NCI-H2171 treated with DMSO at 0.1 percent for 48 hours (cell line): ENCODE measurements at regions not wholly inside any gene's neighbourhood (a gene's known extent, or its start where the extent isn't known, plus 50 kb on each side); places are given as distances from the start of the nearest gene placed in this dataset.

ENCODE experiments used
- DNase-seq: peaks from one replicate; lab custom pipeline; 2025; lab: John Stamatoyannopoulos, UW

- DNase-seq = no peak
Observed at GRCh38 chr3:117128133-117128532, 418.6 kb downstream of the TUSC7 start.

- no peak for DNase-seq
Observed at GRCh38 chr3:117128872-117129271, 419.3 kb downstream of the TUSC7 start.

GRCh38 chr3:117129516-117129915, 419.9 kb downstream of the TUSC7 start:
- DNase-seq = no peak

GRCh38 chr3:117130222-117130621, 420.6 kb downstream of the TUSC7 start:
- no peak for DNase-seq

DNA sequence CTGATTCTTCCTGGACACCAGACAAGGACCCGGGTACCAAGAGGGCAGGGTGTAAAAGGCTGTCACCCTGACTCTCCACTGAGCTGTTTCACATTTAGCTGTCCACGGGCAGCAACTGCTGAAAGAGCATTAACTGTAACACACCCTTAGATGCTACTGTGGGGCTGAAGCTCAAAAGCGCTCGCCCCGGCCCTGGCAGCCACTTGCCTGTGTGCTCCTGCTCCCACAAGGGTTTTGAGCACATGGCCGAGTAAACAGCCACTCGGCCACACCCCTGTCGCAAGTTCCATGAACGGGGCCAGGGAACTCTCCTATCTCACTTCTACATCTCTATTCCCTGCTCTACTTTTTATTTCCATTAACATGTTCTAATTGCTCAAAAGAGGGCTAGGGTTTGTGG, 421.7 kb downstream of the TUSC7 start:
- no peak for DNase-seq

GRCh38 chr3:117133066-117133465, 423.5 kb downstream of the TUSC7 start:
- no peak for DNase-seq

- no peak for DNase-seq
Observed at GRCh38 chr3:117135207-117135606, 425.6 kb downstream of the TUSC7 start.

GRCh38 chr3:117136003-117136402, 426.4 kb downstream of the TUSC7 start:
- no peak for DNase-seq

GRCh38 chr3:117137065-117137464, 427.5 kb downstream of the TUSC7 start:
- DNase-seq = no peak

- no peak for DNase-seq
Observed at GRCh38 chr3:117139681-117140080, 430.1 kb downstream of the TUSC7 start.

DNA sequence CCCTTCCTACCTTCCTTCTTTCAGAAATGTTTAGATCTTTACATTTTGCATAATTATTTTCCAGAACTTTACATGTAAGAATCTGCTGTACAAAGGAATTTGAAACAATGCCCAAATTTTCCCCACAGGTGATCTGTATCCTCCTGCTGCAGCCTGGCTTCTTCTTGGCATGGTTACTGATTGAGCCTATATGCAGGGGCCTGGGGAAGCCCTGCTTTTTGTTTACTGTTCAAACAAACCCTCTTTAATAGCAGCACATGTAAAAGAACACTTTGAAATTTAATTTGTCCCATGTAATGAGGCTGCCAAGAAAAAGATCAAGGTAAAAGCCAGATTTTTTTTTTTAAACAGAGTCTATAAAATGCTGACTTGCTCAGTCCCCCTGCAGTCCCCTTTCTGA, 432.2 kb downstream of the TUSC7 start:
- no peak for DNase-seq

DNA sequence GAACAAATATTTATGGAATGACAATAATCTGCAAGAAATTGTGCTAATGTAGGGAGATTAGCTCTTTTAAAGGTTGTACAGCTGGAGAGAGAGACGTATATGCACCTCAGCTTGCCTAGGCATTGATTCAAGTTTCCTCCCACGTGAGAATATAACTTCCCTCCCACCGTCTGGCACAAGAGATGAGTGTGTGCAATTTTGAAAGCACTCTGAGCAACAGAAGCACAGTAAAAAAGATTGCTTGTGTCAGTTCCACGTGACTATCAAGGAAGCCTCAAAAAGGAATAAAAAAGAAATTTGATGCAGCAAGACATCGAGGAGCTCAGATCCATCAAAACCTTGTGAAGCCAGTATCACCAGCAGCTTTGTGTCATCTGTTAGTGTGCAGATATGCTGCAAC, 435.3 kb downstream of the TUSC7 start:
- no peak for DNase-seq

DNA sequence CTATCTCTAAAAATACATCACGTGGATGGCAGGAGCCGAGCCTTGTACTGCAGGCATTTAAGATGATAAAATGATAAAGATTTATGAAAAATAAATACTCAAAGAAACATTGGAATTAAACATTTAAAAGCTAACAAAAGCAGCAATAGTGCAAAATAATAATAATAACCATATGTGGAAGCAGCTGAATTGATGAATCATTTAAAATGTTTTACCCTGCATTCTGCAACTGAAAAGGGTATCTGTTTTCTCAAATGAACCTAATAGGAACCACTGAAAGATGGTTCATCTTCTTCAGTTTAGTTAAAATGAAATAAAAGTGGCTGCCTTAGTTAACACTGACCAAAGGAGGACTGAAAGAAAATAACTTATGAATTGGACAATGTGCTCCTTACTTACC, 436.1 kb downstream of the TUSC7 start:
- no peak for DNase-seq

- DNase-seq = no peak
Observed at GRCh38 chr3:117146571-117146970, 437.0 kb downstream of the TUSC7 start.

DNA sequence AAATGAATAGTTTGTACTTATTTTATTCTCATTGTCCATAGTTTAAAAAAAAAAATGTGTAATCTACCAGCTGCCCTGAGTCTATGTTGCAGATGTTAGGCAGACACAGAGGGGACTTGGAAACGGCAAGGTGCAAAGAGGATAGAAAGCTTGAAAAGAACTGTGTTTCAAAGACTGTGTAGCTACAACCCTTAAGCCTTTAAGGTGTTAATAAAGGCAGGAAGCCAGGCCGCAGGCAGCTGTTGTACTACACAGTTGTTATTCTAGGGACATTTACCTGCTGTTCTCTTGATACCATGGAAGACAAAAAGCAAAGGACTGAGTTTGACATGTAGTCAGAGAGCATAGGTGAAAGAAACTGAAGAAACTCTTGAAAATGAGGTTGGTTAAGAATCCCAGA, 440.0 kb downstream of the TUSC7 start:
- no peak for DNase-seq

DNA sequence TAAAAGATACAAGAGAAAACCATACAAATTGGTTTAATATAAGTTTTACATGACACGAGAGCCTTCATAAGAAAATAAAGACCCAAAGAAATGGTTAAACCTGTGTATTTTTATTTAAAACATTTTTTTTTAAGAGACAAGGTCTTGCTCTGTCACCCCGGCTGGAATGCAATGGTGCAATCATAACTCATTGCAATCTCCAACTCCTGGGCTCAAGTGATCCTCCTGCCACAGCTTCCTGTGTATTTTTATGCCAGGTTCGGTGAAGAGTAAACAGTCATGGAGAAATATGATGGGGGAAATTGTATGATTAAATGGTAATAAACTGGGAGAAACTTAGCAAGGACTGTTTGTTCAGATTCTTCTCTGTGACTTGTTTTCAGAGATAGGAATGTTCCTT, 441.0 kb downstream of the TUSC7 start:
- no peak for DNase-seq

GRCh38 chr3:117160176-117160575, 450.6 kb downstream of the TUSC7 start:
- no peak for DNase-seq

DNA sequence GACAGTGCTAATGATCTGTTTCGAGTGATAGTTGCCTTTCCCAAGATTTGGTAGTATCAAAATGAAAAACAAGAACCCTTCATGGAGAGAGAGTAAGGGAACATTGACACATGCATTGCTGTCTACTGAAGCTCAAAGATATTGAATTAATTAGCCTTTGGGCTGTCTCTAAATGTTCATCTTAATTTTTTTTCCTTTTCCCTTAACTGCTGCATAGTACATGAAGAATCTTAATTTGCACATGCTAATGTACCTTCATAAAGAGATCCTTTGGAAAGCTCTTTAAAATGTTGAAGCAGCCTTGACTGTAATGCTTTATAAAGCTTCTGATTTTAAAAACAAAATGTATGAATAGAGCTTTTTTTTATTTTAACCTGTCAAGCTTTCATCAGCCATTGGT, 452.2 kb downstream of the TUSC7 start:
- DNase-seq = no peak

GRCh38 chr3:117165176-117165575, 455.6 kb downstream of the TUSC7 start:
- no peak for DNase-seq

GRCh38 chr3:117165601-117166051, 456.0 kb downstream of the TUSC7 start:
- no peak for DNase-seq

DNA sequence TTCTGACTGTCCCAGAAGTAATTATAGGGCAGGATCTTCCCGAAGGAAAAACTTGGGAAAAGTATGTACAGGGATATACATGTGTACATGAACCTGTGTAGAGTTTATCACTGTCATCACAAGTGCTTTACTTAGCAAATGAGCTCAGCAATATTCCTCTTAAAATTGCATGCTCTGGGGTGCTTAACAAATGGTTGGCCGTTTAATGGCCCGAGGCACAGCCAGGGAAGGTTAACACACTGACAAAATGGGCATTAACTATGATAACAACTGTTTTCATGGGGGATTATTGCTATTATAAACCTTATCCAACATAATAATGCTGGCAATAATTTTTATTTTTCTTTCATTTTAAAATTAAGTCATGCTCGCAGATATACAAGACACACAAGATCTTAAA, 459.3 kb downstream of the TUSC7 start:
- no peak for DNase-seq

DNA sequence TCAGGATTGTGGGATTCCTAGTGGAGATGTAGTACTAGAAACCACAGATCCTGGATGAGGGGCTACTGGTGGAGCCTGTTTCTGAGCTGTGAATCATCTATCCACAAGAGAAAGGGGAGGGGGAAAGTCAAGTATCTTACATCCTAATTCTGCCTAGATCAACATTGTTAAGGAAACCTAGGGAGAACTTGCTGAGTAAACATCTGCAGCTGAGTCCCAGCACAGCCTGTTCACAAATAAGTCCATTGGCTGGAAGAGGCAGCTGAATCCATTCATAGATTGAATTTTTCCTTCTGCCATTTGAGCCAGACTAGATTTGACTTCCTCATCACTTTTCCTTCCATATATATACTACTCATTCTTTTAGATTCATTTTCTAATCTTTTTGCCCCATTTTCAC, 460.5 kb downstream of the TUSC7 start:
- no peak for DNase-seq

DNA sequence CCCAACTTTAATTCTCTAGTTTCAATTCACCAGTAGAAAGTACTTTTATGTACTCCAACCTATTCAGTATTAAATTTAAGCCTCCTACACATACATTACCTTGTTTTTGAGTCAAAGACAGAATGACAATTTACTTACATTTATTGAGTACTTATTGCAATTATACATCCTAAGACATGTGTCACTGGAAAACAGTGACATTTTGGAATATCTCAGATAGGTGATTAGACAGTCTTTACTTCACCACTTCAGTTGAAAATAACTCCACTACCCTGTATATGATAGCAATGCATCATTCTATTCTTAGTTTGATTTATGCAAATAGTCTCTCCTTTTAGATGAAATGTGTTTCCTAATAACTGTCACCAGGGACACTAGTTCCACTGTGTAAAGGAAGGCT, 461.5 kb downstream of the TUSC7 start:
- DNase-seq = no peak

DNA sequence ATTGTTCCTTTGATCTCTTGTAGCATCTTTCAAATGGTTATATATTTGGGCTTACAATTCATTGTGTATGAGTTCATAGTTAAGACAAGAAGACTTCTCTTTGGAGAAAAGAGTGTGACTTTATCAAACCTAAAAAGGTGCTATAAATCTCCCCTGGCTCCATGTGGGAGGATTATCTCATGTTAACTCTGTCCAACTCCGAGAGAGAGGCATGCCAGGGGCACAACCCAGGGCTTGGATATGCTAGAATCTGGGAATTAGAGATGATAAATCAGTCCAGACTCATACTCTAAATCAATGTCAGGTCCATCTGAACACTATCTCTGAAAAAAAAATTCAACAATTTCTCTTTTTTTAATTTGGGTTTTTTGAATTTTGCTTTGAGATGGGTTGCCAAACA, 462.8 kb downstream of the TUSC7 start:
- no peak for DNase-seq

DNA sequence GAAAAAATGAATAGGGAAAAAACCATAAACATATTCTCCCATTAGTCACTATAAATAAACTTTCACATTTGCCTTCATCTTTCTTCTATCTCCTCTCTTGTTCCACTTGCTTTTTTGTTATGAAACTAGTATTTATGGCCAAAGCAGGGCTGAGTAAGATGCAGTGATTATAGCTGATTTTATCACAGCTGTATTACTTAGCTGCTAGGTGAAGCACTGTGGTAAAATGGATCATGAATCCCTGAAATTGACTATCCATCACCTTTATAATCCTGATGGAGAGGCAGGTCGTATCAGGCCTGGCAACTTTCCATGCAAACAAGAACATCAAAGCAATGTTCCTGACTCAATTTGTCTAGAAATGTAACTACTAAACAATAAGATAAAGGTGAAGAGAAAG, 471.6 kb downstream of the TUSC7 start:
- DNase-seq = no peak
